ENCODE measurements at regions not wholly inside any gene's neighbourhood (a gene's known extent, or its start where the extent isn't known, plus 50 kb on each side); places are given as distances from the start of the nearest gene placed in this dataset.

- Mint-ChIP-seq H3K4me3 (ENCODE audit: unreplicated experiment) (no peak overlapping the region), H3K9me3 (ENCODE audit: unreplicated experiment) (no peaks in the 10 kb centered on the region), H3K4me1 (ENCODE audit: insufficient read depth, unreplicated experiment) (no peaks in the 10 kb centered on the region), H3K27me3 (ENCODE audit: insufficient read depth, unreplicated experiment) (no peaks in the 10 kb centered on the region), H3K27ac (ENCODE audit: low read depth, unreplicated experiment) (no peak overlapping the region), H3K36me3 (ENCODE audit: insufficient read depth, unreplicated experiment) (no peaks in the 10 kb centered on the region)
- intact Hi-C loops (cut with micrococcal nuclease): no loop called here
- no peak for TF ChIP-seq CTCF (IDR thresholded peaks at IDR 0.05; ENCODE audit: unreplicated experiment)
- BruUV-seq (replicated peaks): no TSS peak
- DNase-seq (ENCODE audit: unreplicated experiment): no peak
- ChIA-PET POLR2A (interaction anchor here (1.0 kb wide), 1 partner anchor 183 kb away, joined by 3 read pairs; no protein-coding TSS in a partner anchor), CTCF (no interaction called here)
Measured at GRCh38 chr13:54165581-54166215, 1137.1 kb downstream of the OLFM4 start.

- CTCF ChIA-PET: interaction anchor here (3.1 kb wide), 1 partner anchor 12 kb away, joined by 18 read pairs; no protein-coding TSS in a partner anchor
- no peak overlapping the region for H3K27ac Mint-ChIP-seq (ENCODE audit: low read depth, unreplicated experiment)
- no TSS peak for BruUV-seq (replicated peaks)
- POLR2A ChIA-PET: no interaction called here
- no peak overlapping the region for H3K4me3 Mint-ChIP-seq (ENCODE audit: unreplicated experiment)
- H3K27me3 Mint-ChIP-seq (ENCODE audit: insufficient read depth, unreplicated experiment): peaks cover 12% of the 10 kb centered on the region
- TF ChIP-seq CTCF (IDR thresholded peaks at IDR 0.05; ENCODE audit: unreplicated experiment): no peak
- H3K4me1 Mint-ChIP-seq (ENCODE audit: insufficient read depth, unreplicated experiment): no peaks in the 10 kb centered on the region
- H3K36me3 Mint-ChIP-seq (ENCODE audit: insufficient read depth, unreplicated experiment): no peaks in the 10 kb centered on the region
- H3K9me3 Mint-ChIP-seq (ENCODE audit: unreplicated experiment): no peaks in the 10 kb centered on the region
- intact Hi-C loops (cut with micrococcal nuclease): no loop called here
- no peak for DNase-seq (ENCODE audit: unreplicated experiment)
Measured at GRCh38 chr13:54173996-54174395, 1145.4 kb downstream of the OLFM4 start.

- DNase-seq (ENCODE audit: unreplicated experiment): no peak
- ChIA-PET CTCF (interaction anchor here (1.0 to 3.1 kb wide), 2 partner anchors 10 to 14 kb away, joined by 3 to 18 read pairs; no protein-coding TSS in a partner anchor), POLR2A (no interaction called here)
- intact Hi-C loops (cut with micrococcal nuclease): no loop called here
- Mint-ChIP-seq H3K27me3 (ENCODE audit: insufficient read depth, unreplicated experiment) (peaks cover 12% of the 10 kb centered on the region), H3K4me1 (ENCODE audit: insufficient read depth, unreplicated experiment) (no peaks in the 10 kb centered on the region), H3K4me3 (ENCODE audit: unreplicated experiment) (no peak overlapping the region), H3K36me3 (ENCODE audit: insufficient read depth, unreplicated experiment) (no peaks in the 10 kb centered on the region), H3K27ac (ENCODE audit: low read depth, unreplicated experiment) (no peak overlapping the region), H3K9me3 (ENCODE audit: unreplicated experiment) (no peaks in the 10 kb centered on the region)
- BruUV-seq (replicated peaks): no TSS peak
- TF ChIP-seq CTCF (IDR thresholded peaks at IDR 0.05; ENCODE audit: unreplicated experiment): no peak
Measured at GRCh38 chr13:54175466-54175865, 1146.9 kb downstream of the OLFM4 start.

GRCh38 chr13:54177466-54177865, 1148.9 kb downstream of the OLFM4 start:
- Mint-ChIP-seq H3K36me3 (ENCODE audit: insufficient read depth, unreplicated experiment) (no peaks in the 10 kb centered on the region), H3K9me3 (ENCODE audit: unreplicated experiment) (no peaks in the 10 kb centered on the region), H3K4me3 (ENCODE audit: unreplicated experiment) (no peak overlapping the region), H3K27ac (ENCODE audit: low read depth, unreplicated experiment) (no peak overlapping the region), H3K27me3 (ENCODE audit: insufficient read depth, unreplicated experiment) (peaks cover 12% of the 10 kb centered on the region), H3K4me1 (ENCODE audit: insufficient read depth, unreplicated experiment) (no peaks in the 10 kb centered on the region)
- DNase-seq (ENCODE audit: unreplicated experiment): no peak
- no peak for TF ChIP-seq CTCF (IDR thresholded peaks at IDR 0.05; ENCODE audit: unreplicated experiment)
- ChIA-PET POLR2A (no interaction called here), CTCF (no interaction called here)
- no TSS peak for BruUV-seq (replicated peaks)
- intact Hi-C loops (cut with micrococcal nuclease): no loop called here

All from MCF 10A (cell line).